ENCODE measurements at regions not wholly inside any gene's neighbourhood (a gene's known extent, or its start where the extent isn't known, plus 50 kb on each side); places are given as distances from the start of the nearest gene placed in this dataset.

GRCh38 chr14:38122241-38122640 is 85.5 kb upstream of the SSTR1 start:
- intact Hi-C loops (cut with micrococcal nuclease): no loop called here

More at GRCh38 chr14:38122241-38122640, 85.5 kb upstream of the SSTR1 start:
- Histone ChIP-seq H4K20me1 (replicated peaks; ENCODE audit: control insufficient read depth, extremely low read depth, insufficient read depth, low read length) (no peaks in the 10 kb centered on the region), H3K4me3 (replicated peaks in 1 of 3; ENCODE audit: insufficient read depth in 1 of 3, low read depth in 1 of 3, low read length in 3 of 3) (no peak overlapping the region), H3K4me1 (ENCODE audit: control insufficient read depth, extremely low read depth, insufficient read depth, low read length) (no peaks in the 10 kb centered on the region), H3K79me2 (ENCODE audit: control insufficient read depth, insufficient read depth, low read length) (no peaks in the 10 kb centered on the region), H3K36me3 (ENCODE audit: control insufficient read depth in 2 of 2, extremely low read depth in 1 of 2, insufficient read depth in 2 of 2, low read length in 2 of 2) (no peaks in the 10 kb centered on the region), H2AFZ (ENCODE audit: low read depth, low read length) (no peak overlapping the region), H3K9me1 (replicated peaks; ENCODE audit: control insufficient read depth, extremely low read depth, insufficient read depth, low read length) (no peaks in the 10 kb centered on the region), H3K27ac (ENCODE audit: insufficient read depth, low read depth, low read length) (no peak overlapping the region), H3K4me2 (ENCODE audit: insufficient read depth, low read length) (no peak overlapping the region), H3K9me3 (replicated peaks; ENCODE audit: control insufficient read depth, insufficient read depth, low read length) (no peaks in the 10 kb centered on the region), H3K9ac (replicated peaks; ENCODE audit: extremely low read depth, insufficient read depth, low read length) (no peak overlapping the region), H3K27me3 (ENCODE audit: control insufficient read depth in 2 of 2, insufficient read depth in 2 of 2, low read length in 2 of 2) (no peaks in the 10 kb centered on the region)
- POLR2A ChIA-PET: no interaction called here
- no peak for DNase-seq (ENCODE audit: low read depth, low spot score)
- dilution Hi-C loops (cut with MboI; ENCODE audit: extremely low pct_ligation_motif_present, low sequenced_read_pairs): no loop called here
- BruUV-seq (replicated peaks): no TSS peak
- FAIRE-seq: no peak
- TF ChIP-seq CTCF (IDR thresholded peaks at IDR 0.05; ENCODE audit: extremely low read depth in 1 of 2, insufficient read depth in 1 of 2, low read depth in 1 of 2, low read length in 2 of 2) (no peak), JUN (IDR thresholded peaks at IDR 0.05; ENCODE audit: borderline replicate concordance, insufficient read depth, insufficient read length, low read depth) (no peak)
- TF ChIP-seq, protein P1, sequence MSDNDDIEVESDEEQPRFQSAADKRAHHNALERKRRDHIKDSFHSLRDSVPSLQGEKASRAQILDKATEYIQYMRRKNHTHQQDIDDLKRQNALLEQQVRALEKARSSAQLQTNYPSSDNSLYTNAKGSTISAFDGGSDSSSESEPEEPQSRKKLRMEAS (IDR thresholded peaks at IDR 0.05; ENCODE audit: insufficient read depth, insufficient read length): no peak
- CTCF ChIA-PET: interaction anchor here (0.6 to 0.9 kb wide), 2 partner anchors 8 to 16 kb away, joined by 3 read pairs; no protein-coding TSS in a partner anchor
